ENCODE measurements at regions not wholly inside any gene's neighbourhood (a gene's known extent, or its start where the extent isn't known, plus 50 kb on each side); places are given as distances from the start of the nearest gene placed in this dataset.

DNA sequence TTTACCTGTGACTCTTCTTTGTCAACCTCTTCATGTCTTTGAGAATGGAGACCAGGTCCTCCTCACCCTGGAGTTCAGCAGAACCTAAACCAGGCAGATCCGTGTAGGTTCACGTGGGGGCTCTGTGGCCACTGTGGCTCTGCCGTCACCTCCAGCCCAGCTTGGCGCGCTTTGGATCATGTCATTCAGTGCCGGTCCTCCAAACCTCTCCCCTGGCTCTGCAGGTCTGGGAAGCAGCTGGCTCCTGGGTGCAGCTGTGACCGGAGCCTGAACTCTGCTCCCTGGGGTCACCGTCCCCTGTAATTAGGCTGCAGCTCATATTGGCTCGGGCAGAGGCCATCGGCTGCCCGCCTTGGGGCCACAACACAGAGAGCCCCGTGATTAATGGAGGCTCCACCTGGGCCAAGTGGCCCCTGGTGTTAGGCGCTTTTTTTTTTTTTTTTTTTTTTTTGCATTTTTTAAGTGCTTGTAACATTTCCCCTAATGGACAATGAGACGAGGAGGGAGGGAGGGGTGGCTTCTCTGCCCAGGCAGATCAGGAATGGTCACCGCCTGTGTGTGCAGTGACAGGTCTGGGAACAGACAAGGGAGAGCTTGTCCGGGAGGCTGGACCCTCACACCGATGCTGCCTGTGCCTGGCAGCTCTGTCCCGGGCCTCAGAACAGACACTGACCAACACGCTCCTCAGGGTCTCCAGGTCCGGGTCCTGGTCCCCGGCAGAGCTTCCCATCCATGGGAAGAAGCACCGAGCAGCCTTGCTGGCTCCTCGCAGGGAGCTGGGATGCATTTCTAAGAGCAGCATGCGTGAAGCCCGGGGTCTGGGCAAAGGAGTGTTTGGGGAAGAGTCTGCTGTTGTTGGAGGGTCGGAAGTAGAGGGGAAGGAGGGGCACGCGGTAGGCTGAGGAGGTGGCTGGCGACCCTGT lies 247.9 kb downstream of the SEC14L1 start:
- TF ChIP-seq, protein P1, sequence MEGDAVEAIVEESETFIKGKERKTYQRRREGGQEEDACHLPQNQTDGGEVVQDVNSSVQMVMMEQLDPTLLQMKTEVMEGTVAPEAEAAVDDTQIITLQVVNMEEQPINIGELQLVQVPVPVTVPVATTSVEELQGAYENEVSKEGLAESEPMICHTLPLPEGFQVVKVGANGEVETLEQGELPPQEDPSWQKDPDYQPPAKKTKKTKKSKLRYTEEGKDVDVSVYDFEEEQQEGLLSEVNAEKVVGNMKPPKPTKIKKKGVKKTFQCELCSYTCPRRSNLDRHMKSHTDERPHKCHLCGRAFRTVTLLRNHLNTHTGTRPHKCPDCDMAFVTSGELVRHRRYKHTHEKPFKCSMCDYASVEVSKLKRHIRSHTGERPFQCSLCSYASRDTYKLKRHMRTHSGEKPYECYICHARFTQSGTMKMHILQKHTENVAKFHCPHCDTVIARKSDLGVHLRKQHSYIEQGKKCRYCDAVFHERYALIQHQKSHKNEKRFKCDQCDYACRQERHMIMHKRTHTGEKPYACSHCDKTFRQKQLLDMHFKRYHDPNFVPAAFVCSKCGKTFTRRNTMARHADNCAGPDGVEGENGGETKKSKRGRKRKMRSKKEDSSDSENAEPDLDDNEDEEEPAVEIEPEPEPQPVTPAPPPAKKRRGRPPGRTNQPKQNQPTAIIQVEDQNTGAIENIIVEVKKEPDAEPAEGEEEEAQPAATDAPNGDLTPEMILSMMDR (IDR thresholded peaks at IDR 0.05; ENCODE audit: extremely low read depth, insufficient read depth, missing control alignments) = no peak
- in situ Hi-C loops (cut with MboI; ENCODE audit: low pct_unique_long_range_greater_than_20kb, low sequenced_read_pairs, unreplicated experiment) = no loop called here
- DNase-seq (ENCODE audit: low spot score) = no peak

DNA sequence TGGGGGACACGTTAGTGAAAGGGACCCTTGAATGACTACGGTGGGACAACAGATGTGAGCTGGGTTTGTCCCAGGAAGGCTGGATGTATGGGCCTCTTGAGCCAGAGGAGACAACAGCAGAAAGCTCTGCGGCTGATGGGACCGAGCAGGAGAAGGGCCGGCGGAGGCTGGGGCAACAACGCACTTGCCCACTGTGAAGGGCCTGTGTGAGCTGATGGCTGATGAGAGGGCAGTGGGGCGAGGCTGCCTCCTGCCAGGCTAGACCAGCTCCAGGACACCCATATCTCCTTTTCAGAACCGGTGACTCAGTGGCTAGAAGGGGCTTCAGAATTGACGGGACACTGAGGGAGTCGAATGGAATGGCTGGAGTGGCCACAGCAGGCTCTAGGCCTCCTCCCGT lies 250.1 kb downstream of the SEC14L1 start:
- TF ChIP-seq, protein P1 (IDR thresholded peaks at IDR 0.05; ENCODE audit: extremely low read depth, insufficient read depth, missing control alignments) = no peak
- in situ Hi-C loops (cut with MboI; ENCODE audit: low pct_unique_long_range_greater_than_20kb, low sequenced_read_pairs, unreplicated experiment) = no loop called here
- DNase-seq (ENCODE audit: low spot score) = no peak

DNA sequence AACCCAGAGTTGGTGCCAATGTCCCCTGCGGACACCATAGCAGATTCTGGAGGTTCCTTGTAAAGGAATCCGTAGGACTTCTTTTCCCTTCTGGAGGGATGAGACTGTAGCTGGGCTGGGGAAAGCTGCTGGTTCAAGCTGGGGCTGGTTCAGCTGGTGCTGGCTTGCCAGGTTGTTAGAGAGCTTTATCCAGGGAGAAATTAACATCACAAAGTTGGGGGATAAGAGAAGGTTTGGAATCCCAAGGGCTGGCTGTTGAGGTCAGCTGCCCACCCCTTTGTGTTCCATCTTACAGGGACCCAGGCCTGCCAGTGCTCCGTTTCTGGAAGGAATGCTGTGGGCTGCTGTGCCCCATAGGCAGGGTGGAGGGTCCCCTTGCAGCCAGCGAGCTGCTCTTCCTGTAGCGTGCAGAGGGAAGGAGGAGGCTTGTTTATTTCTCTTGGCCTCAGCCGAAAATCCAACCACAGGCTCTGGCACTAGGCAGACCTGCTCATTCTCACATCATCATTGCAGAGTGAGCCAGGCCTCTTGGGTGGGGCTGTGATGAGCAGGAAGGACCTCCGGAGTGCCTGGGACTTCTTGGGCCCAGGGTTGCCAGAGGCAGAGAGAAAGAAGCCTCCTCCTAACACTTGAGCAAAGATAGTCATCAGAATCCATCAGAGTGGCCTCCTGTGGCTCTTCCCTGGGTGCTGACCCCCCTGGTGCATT lies 251.1 kb downstream of the SEC14L1 start:
- in situ Hi-C loops (cut with MboI; ENCODE audit: low pct_unique_long_range_greater_than_20kb, low sequenced_read_pairs, unreplicated experiment) = no loop called here
- TF ChIP-seq, protein P1 (IDR thresholded peaks at IDR 0.05; ENCODE audit: extremely low read depth, insufficient read depth, missing control alignments) = no peak
- no peak for DNase-seq (ENCODE audit: low spot score)

DNA sequence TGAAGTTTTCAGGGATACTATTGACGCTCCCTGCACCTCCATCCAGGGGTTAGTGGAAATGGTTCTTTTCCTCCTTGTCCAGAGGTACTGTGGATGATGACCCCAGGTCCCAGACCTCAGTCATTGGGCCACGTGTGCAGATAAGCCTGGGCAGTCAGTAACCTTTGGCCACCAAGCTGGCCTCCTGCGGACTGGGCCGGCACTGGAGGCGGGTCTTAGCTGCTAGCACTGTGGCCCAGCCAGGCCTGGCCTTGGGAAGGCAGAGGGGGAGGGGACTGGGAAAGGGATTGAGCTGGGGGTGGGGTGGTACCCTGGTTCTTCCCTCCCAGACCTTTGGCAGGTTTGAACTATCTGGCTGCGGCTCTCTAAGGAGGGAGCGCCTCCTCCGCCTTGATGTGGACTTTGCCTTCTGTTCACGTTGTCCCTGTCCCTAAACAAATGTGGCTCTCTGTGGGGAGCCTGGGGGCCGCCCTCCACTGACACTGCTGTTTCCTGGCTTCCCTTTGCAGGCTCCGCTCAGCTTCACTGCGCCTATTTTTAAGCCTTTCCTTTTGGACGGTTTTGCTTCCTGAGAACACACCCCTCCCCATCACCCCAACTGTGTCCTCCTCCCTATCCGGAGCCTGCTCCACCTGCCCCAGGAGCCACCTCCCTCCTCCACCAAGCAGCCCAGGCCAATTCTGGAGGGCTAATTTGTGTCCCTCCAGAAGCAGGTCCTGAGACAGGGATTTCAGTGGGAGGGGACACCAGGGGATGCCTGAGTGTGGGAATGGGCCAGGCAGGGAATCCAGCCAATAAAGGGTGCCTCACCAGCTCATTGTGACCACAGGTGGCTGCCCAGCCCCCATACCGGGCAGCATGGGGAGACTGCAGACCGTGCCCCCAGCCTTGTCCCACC lies 251.9 kb downstream of the SEC14L1 start:
- TF ChIP-seq, protein P1 (IDR thresholded peaks at IDR 0.05; ENCODE audit: extremely low read depth, insufficient read depth, missing control alignments) = no peak
- no peak for DNase-seq (ENCODE audit: low spot score)
- in situ Hi-C loops (cut with MboI; ENCODE audit: low pct_unique_long_range_greater_than_20kb, low sequenced_read_pairs, unreplicated experiment) = no loop called here

DNA sequence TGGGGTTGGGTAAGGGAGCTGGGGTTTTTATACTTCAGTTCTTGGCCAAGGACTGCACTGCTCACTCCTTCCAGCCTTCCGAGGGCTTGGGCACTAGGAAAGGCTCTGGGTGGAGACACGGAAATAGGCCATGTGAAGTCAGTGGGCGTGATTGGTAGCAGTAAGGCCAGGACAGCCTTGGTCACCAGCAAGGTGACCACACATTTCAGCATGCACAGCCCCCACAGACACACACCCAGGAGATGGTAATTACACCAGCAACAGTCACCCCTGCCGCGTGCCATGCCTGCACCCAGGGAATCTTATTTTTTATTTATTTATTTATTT lies 252.5 kb downstream of the SEC14L1 start:
- TF ChIP-seq, protein P1 (IDR thresholded peaks at IDR 0.05; ENCODE audit: extremely low read depth, insufficient read depth, missing control alignments) = no peak
- DNase-seq (ENCODE audit: low spot score) = no peak
- in situ Hi-C loops (cut with MboI; ENCODE audit: low pct_unique_long_range_greater_than_20kb, low sequenced_read_pairs, unreplicated experiment) = no loop called here

DNA sequence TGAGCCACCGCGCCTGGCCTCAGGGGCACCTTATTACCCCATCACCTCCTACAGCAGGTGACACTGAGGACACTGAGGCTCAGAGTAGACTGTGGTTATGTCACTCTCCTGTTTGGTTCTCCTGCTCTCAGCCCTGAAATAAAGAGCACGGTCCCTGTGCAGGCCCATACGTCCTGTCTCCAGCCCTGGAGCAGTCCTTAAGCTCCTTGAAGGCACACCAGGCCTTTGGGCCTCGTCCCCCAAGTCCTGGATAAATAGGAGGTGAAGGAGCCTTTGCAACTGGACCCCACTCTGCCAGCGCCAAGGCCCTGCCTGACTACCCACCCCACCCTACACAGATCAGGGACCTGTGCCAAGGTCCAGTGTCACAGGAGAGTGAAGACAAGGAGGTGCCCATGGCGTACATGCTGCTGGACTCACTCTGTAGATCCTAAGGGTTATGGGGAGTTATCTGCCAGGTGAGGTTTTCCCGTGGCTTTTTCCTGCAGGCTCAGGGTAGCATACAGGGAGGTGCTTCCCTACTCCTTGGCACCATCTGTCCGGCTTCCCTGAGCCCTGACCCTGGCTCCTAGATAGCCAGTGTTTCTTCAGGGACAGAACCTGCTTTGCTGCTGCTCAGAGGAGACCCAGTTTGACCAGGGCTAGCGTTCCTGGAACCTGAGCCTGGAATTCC lies 253.2 kb downstream of the SEC14L1 start:
- in situ Hi-C loops (cut with MboI; ENCODE audit: low pct_unique_long_range_greater_than_20kb, low sequenced_read_pairs, unreplicated experiment) = no loop called here
- TF ChIP-seq, protein P1 (IDR thresholded peaks at IDR 0.05; ENCODE audit: extremely low read depth, insufficient read depth, missing control alignments) = no peak
- DNase-seq (ENCODE audit: low spot score) = no peak

Data from GM13977 (cell line).